ENCODE measurements at regions not wholly inside any gene's neighbourhood (a gene's known extent, or its start where the extent isn't known, plus 50 kb on each side); places are given as distances from the start of the nearest gene placed in this dataset.
"Not testable (repeated sequence)": the region's sequence is repeated elsewhere in the genome, so short reads cannot be mapped to it uniquely, and the experiment has no call there.

DNA sequence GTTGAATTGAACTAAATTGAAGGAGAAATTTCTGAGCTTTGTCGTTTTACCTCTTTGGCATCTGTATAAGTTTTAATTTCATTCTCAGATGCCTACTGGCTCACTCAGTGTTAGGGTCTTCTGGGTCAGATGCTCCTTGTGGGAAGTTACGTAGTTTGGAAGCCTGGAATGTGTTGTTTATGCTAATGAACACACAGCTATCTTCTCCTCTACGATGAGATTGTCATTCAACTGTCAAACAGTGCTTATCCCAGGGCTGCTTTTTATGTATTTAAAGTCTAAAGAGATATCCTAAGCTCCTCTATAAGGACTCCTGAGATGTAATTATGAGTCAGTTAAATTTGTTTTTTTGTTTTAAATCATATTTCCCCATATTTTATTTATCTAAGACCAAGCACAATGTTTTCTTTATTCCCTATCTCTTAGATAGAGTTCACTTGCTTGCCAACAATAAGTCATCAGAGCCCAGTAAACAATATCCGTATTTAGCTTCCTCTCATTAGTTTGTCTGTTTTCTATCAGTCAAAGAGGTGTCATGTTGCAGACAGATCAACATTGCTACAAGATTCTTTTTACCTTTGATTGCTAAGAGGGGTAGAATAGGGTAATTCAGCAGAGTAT is 368.0 kb upstream of the PDE3A start:
- no peak for DNase-seq

DNA sequence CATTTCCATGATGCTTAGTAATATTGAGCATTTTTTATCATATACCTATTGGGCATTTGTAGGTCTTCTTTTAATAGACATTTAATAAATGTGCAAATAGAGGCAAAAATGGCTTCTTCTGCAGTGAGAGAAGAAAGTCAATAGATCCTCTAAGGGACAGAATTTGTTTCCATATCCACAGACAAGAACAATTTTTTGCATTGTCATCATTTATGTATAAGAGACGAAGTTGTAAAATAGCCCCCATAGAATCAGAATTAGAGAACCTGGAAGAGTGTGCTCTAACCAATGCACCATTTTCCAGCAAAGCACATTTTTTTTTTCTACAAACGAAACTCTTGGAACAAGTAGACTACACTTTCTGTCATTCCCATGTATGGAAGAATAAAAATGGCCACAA is 365.1 kb upstream of the PDE3A start:
- no peak for DNase-seq

- DNase-seq = no peak
These were observed 363.4 kb upstream of the PDE3A start for GRCh38 chr12:20004952-20005351.

GRCh38 chr12:20006871-20007730 is 361.2 kb upstream of the PDE3A start:
- no peak for DNase-seq

GRCh38 chr12:20009965-20010364 is 358.4 kb upstream of the PDE3A start:
- not testable (repeated sequence) for DNase-seq

GRCh38 chr12:20011200-20011599 is 357.1 kb upstream of the PDE3A start:
- DNase-seq = no peak

DNA sequence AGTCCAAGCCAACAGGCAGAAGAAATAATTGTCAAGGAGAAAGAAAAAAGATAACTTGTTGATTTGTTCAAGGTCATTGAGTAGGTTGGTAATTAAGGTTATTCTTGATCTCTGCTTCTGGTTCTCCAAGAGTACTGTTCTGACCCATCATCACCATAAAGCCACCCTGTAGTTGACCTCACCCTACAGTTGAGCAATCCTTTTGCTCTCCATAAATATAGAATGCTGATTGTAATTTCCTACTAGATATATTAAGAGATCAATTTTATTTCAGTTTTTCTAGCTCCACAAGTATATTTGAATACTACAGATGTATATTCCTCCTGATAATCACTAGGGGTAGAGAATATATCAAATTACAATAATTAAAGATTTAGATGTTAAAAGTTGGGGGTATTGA is 350.5 kb upstream of the PDE3A start:
- DNase-seq = no peak

DNA sequence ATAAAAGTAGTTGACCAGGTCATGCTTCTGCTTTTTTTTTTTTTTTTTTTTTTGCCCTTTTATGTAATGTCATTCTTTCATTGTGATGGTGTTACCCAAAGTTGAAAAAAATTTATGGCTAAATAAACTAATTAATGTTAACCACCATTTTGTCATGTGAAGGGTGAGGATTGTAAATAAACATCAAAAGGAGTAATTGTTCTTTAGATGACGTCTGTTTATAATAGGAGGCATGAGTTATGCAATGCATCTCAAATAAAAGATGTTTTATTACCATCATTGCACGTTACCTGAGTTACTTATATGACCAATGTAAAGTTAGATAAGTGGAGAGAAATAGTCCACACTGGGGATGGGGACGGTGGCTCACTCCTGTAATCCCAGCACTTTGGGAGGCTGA is 349.9 kb upstream of the PDE3A start:
- DNase-seq = no peak

- no peak for DNase-seq
These were observed 344.1 kb upstream of the PDE3A start for GRCh38 chr12:20024194-20024593.

GRCh38 chr12:20028033-20028432 is 340.3 kb upstream of the PDE3A start:
- no peak for DNase-seq

DNA sequence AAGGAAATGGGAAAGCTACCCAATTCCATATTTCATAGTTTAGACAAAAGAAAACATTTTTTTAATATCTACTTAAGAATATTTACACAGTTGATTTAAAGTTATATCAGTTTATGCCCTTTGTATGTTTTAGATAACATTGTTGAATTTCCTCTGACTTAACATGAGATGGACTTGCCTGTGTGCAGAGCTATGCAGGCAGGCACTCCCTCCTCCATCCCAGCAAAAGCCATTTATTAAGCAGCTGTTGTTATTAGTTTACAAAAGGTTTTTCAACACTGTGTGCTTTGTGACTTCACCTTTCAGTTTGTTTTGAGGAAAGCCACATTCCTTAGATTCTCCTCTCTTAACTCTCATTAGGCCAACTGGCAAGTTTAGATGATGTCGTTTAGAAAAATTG is 337.5 kb upstream of the PDE3A start:
- DNase-seq = no peak

- DNase-seq = no peak
These were observed 328.8 kb upstream of the PDE3A start for GRCh38 chr12:20039562-20039961.

GRCh38 chr12:20040184-20040583 is 328.2 kb upstream of the PDE3A start:
- no peak for DNase-seq

- no peak for DNase-seq
These were observed 327.5 kb upstream of the PDE3A start for GRCh38 chr12:20040831-20041230.

- DNase-seq = no peak
These were observed 324.0 kb upstream of the PDE3A start for GRCh38 chr12:20044351-20044750.

GRCh38 chr12:20044846-20045245 is 323.5 kb upstream of the PDE3A start:
- DNase-seq = no peak

DNA sequence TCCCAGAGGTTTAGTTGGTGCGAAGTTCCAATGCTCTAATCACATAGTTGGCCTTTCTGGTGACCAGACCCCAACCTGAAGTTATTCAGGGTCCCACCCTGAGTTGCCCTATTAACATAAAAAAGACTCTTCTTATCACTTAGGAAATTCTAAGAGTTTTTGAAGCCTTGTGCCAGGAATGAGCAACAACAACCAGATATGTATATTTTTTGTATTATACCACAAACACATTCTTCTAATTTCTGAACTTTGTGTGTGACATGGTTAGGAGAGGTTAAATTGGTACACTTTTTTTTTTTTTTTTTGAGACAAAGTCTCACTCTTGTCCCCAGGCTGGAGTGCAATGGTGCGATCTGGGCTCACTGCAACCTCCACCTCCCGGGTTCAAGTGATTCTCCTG is 320.4 kb upstream of the PDE3A start:
- no peak for DNase-seq

- no peak for DNase-seq
These were observed 318.1 kb upstream of the PDE3A start for GRCh38 chr12:20050221-20050620.

DNA sequence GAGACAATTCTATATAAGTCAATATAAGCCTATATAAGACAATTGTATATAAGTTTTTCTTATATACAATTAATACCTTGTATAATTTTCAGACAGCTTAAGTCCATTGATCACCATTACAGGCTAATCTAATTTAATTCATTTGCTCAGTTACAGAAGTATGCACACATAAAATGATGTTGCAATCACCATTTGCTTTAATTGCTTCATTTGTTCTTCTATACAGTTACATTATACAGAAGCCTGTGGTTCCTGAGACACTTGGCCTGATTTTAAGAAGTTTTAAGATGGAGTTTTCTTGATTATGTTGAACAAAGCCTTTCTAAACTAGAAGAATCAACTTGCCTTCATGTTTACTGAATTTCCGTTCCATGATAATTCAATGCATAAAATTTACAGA is 314.6 kb upstream of the PDE3A start:
- DNase-seq = no peak

DNA sequence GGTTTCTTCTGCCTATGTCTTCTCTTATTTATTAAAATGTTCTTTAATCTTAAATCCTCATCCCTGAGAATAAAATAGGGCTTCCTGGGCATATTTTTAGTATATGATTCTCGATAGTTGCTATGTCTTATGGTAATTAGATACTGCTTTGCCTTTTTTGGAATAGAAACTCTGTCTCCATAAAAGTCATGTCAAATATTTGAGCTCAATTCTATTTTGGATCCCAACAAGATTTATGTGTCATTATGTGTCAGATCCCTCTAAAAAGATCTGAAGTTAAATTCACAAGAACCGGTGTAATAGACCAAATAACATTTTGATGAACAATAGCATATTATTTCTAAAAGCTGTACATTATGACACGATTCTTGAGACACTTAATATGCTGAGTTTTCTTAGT is 312.5 kb upstream of the PDE3A start:
- DNase-seq = no peak

GRCh38 chr12:20057398-20057797 is 310.9 kb upstream of the PDE3A start:
- DNase-seq = no peak

DNA sequence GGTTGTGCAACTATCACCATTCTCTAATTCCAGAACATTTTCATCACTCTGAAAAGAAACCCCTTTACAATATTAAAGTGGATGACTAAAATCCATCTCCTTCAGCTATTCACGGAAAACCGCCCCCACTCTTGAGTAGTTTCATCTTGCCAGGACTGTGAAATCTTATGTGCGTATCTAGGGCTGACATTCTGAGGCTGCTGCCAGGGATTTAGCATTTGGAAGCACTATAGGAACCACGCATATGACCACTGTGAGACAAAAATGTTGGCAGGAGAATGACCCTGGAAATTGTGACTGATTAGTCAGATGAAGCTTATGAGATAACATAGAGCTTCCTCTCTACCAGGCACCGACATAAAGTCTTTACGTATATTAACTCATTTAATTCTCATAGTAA is 305.2 kb upstream of the PDE3A start:
- DNase-seq = no peak

GRCh38 chr12:20077618-20078017 is 290.7 kb upstream of the PDE3A start:
- no peak for DNase-seq

- DNase-seq = no peak
These were observed 279.3 kb upstream of the PDE3A start for GRCh38 chr12:20089077-20089476.

Data from NCI-H2107 (cell line).